BLaER1 treated with 17β-estradiol and CSF1 and Interleukin-3, amounts not matched to agents 10 nM and 100 nM (cell line): ENCODE measurements at regions not wholly inside any gene's neighbourhood (a gene's known extent, or its start where the extent isn't known, plus 50 kb on each side); places are given as distances from the start of the nearest gene placed in this dataset.

Source experiments
- H3K27ac ChIP-seq, 11 experiments: shearing (Covaris generic); formaldehyde crosslinking; 2 replicates each; pipeline ENCODE4 v1.8.1; 2022
- H3K27me3 ChIP-seq, 11 experiments: shearing (Covaris generic); formaldehyde crosslinking; 2 replicates each; pipeline ENCODE4 v1.8.1; 2022
- H3K36me3 ChIP-seq, 11 experiments: shearing (Covaris generic); formaldehyde crosslinking; 2 replicates each; pipeline ENCODE4 v1.8.1; 2022
- H3K4me1 ChIP-seq, 10 experiments: shearing (Covaris generic); formaldehyde crosslinking; 2 replicates each; pipeline ENCODE4 v1.8.1; 2022
- H3K4me2 ChIP-seq, 11 experiments: shearing (Covaris generic); formaldehyde crosslinking; 2 replicates each; pipeline ENCODE4 v1.8.1; 2022
- H3K4me3 ChIP-seq, 10 experiments: shearing (Covaris generic); formaldehyde crosslinking; 2 replicates each; pipeline ENCODE4 v1.8.1; 2022
- H3K9ac ChIP-seq, 11 experiments: shearing (Covaris generic); formaldehyde crosslinking; 2 replicates each; pipeline ENCODE4 v1.8.1; 2022
- H3K9me3 ChIP-seq, 11 experiments: shearing (Covaris generic); formaldehyde crosslinking; replicated peaks in 1 of 11; 2 replicates each; pipeline ENCODE4 v1.8.1; 2022
- H4K20me1 ChIP-seq, 11 experiments: shearing (Covaris generic); formaldehyde crosslinking; 2 replicates each; pipeline ENCODE4 v1.8.1; 2022
- Cebpa-rat ChIP-seq, 11 experiments: shearing (Covaris generic); IDR thresholded peaks; 2 replicates each; pipeline ENCODE4 v1.8.1; 2022

DNA sequence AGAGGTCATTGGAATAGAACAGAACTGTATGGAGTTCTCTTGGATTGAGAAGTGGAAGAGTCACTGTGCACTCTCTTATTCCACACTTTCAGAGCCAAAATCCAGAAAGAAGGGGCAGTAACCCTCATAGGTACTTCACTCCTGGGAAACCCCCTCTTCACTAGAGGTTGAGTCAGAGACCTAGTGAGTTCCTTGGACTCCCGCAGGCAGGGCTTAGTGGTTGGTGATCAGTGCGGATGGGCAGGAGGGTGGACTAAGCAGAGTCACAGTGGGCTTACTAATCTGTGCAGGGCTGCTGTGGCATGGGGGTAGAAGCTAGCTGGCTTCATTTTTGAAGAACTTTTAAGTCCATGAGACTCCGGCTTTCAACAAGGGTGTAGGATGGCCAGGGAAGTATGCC, 95.0 kb upstream of the MLN start:
- peaks cover 28 to 85% (median 65%) of the 10 kb centered on the region in 10 experiments for H3K4me1 ChIP-seq
- TF ChIP-seq Cebpa-rat (IDR thresholded peaks at IDR 0.05): no peak
- H3K36me3 ChIP-seq: no peaks in the 10 kb centered on the region
- H4K20me1 ChIP-seq: no peaks in the 10 kb centered on the region
- no peak overlapping the region for H3K4me2 ChIP-seq
- no peaks in the 10 kb centered on the region for H3K27me3 ChIP-seq
- H3K27ac ChIP-seq: no peak overlapping the region
- H3K9me3 ChIP-seq: no peaks in the 10 kb centered on the region
- H3K9ac ChIP-seq: no peak overlapping the region
- no peak overlapping the region for H3K4me3 ChIP-seq

DNA sequence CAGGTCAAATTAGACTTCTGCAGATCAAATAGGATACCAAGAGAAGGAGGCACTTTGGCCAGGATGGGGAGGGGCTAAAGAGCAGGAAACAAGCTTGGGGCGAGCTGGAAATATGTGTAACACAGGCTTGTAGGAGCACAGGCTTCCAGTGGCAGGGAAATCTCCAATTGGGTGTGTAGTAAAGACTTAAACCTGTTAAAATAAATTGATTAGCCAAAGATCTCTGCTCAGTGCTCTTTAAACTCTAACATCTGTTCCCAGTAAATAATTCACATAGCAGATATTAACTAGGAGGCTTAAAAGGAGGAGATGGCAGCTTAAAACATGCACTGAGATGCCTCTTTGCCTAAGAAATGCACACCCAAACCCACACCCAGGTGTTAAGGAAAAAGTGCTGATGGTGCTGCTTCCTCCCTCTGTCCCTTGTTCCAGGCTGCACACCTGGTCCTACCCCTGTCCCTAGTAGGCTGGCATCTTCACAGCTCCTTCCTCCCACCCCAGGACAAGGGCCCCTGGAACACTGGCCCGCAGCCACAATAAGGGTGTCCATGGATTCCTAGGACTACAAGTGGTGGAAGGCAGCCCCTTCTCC, 93.5 kb upstream of the MLN start:
- Histone ChIP-seq H4K20me1 (no peaks in the 10 kb centered on the region), H3K27me3 (no peaks in the 10 kb centered on the region), H3K4me3 (no peak overlapping the region), H3K4me2 (peak overlapping the region in 10 of 11 experiments; percentile 15 to 81 (median 68); a peak in 16 of 22 replicates), H3K27ac (no peak overlapping the region), H3K36me3 (no peaks in the 10 kb centered on the region), H3K9ac (no peak overlapping the region), H3K9me3 (no peaks in the 10 kb centered on the region), H3K4me1 (peaks cover 13 to 73% (median 50%) of the 10 kb centered on the region in 10 experiments)
- no peak for TF ChIP-seq Cebpa-rat (IDR thresholded peaks at IDR 0.05)

DNA sequence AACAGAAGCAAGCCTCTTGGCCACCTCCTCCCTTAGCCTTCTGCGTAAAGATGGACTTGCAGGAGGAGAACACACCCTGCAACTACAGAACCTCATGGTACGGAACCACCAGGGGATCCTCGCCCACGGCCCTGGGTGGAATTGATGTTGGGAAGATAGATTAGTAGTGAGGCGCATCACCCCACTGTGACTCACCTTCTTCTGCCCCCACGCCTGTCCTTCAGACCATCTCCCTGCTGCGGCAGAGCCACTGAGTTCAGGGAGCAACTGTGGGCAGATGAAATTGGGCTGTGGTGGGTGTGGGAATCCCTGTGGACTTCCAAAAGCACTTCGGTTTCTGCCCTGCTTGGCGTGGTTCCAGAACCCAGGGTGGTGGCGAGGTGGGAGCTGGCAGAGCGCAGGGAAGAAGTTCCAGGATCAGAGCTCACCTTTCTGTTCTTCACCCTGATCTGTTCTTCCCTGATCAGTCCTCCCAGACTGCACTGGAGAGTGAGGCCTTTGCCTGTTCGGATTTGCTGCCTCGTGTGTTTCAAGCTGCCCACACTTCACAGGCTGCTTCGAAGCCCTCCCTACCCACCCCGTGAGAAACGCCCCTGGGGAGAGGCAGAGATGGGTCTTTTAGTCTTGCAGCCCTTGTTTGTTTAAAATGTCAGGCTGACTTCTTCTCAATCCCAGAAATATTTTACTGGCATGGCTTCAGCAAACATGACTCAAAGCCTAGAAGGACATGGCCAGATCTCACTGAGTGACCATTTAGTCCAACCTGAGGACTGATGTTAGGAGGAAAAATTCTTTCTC, 92.8 kb upstream of the MLN start:
- no peaks in the 10 kb centered on the region for H3K36me3 ChIP-seq
- H3K4me2 ChIP-seq: peak overlapping the region in 10 of 11 experiments; percentile 25 to 81 (median 68); a peak in 20 of 22 replicates
- H3K27ac ChIP-seq: no peak overlapping the region
- no peaks in the 10 kb centered on the region for H3K9me3 ChIP-seq
- peak overlapping the region in 2 of 11 experiments; percentile 47 to 50; a peak in 1 of 22 replicates for H3K9ac ChIP-seq
- no peak for TF ChIP-seq Cebpa-rat (IDR thresholded peaks at IDR 0.05)
- H3K4me1 ChIP-seq: peaks cover 6 to 66% (median 43%) of the 10 kb centered on the region in 10 experiments; a peak in 18 of 20 replicates
- H3K27me3 ChIP-seq: no peaks in the 10 kb centered on the region
- no peak overlapping the region for H3K4me3 ChIP-seq
- H4K20me1 ChIP-seq: no peaks in the 10 kb centered on the region

DNA sequence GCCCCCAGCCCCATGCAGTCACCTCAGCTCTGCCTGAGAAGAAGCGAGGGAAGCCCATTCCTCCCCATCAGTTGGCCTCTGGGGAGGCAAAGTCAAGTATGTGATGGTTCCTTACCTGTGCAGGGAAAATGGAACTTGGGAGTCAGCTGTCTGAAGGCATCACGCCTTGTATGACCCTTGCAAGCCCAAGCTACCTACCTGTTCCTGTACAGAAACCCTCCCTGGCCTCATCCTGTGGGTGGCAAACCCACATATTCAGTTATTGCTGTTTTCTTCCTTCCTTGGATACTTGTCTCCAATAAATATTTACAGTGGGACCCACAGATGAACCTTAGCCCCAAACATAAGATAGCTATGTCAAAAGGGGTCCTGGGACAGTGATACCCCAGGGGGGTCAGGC, 92.2 kb upstream of the MLN start:
- Histone ChIP-seq H3K27me3 (no peaks in the 10 kb centered on the region), H4K20me1 (no peaks in the 10 kb centered on the region), H3K4me1 (peaks cover 6 to 60% (median 37%) of the 10 kb centered on the region in 10 experiments; a peak in 18 of 20 replicates), H3K27ac (no peak overlapping the region), H3K4me2 (peak overlapping the region in 10 of 11 experiments; percentile 16 to 81 (median 68); a peak in 19 of 22 replicates), H3K9ac (no peak overlapping the region), H3K4me3 (no peak overlapping the region), H3K9me3 (no peaks in the 10 kb centered on the region), H3K36me3 (no peaks in the 10 kb centered on the region)
- TF ChIP-seq Cebpa-rat (IDR thresholded peaks at IDR 0.05): no peak

DNA sequence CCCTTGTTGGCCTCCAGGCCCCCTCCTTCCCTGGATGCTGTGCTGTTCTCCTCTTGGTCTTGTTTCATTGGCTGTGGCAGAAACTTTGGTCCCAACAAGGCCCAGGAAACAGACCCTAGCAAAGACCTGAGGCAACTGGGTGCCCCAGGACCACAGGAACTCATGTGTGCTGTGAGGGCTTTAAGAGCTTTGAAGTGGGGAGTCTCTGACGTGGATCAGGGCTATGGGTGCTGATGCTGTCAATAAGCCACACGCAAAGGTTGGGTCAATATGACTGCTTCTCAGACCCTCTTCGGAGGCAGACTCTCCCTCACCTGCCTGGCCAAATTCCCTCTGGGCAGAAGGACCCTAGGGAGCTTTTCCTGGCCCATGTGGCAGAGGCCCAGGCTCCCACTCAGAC, 91.5 kb upstream of the MLN start:
- Histone ChIP-seq H3K4me1 (peaks cover 6 to 53% (median 30%) of the 10 kb centered on the region in 10 experiments; a peak in 18 of 20 replicates), H3K27ac (no peak overlapping the region), H3K4me3 (no peak overlapping the region), H3K9ac (no peak overlapping the region), H3K4me2 (peak overlapping the region in 7 of 11 experiments; percentile 48 to 81 (median 70); a peak in 10 of 22 replicates), H3K9me3 (no peaks in the 10 kb centered on the region), H4K20me1 (no peaks in the 10 kb centered on the region), H3K27me3 (no peaks in the 10 kb centered on the region), H3K36me3 (no peaks in the 10 kb centered on the region)
- no peak for TF ChIP-seq Cebpa-rat (IDR thresholded peaks at IDR 0.05)

DNA sequence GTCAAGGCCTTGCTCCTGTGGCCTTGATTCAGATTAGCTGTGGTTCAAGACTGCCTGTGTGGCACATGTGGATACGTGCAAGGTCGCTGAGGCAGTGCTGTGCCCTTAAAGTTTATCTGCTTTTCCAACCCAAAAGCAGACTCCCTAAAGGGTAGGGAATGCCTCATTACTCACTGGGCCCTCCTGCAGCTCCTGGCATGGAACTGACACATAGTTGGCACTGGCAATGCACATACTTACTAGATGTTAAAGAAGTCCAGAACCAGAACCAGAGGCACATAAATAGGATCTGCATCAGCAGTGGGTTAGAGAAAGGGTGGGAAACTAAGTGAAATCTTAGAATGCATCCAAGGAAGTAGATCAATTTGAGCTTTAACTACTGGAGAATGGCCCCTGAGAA, 90.6 kb upstream of the MLN start:
- Histone ChIP-seq H4K20me1 (no peaks in the 10 kb centered on the region), H3K9ac (no peak overlapping the region), H3K4me1 (peaks cover 6 to 44% (median 27%) of the 10 kb centered on the region in 10 experiments; a peak in 18 of 20 replicates), H3K36me3 (no peaks in the 10 kb centered on the region), H3K9me3 (no peaks in the 10 kb centered on the region), H3K27me3 (no peaks in the 10 kb centered on the region), H3K4me2 (peak overlapping the region in 5 of 11 experiments; percentile 0 to 51 (median 7); a peak in 6 of 22 replicates), H3K27ac (no peak overlapping the region), H3K4me3 (no peak overlapping the region)
- TF ChIP-seq Cebpa-rat (IDR thresholded peaks at IDR 0.05): no peak

DNA sequence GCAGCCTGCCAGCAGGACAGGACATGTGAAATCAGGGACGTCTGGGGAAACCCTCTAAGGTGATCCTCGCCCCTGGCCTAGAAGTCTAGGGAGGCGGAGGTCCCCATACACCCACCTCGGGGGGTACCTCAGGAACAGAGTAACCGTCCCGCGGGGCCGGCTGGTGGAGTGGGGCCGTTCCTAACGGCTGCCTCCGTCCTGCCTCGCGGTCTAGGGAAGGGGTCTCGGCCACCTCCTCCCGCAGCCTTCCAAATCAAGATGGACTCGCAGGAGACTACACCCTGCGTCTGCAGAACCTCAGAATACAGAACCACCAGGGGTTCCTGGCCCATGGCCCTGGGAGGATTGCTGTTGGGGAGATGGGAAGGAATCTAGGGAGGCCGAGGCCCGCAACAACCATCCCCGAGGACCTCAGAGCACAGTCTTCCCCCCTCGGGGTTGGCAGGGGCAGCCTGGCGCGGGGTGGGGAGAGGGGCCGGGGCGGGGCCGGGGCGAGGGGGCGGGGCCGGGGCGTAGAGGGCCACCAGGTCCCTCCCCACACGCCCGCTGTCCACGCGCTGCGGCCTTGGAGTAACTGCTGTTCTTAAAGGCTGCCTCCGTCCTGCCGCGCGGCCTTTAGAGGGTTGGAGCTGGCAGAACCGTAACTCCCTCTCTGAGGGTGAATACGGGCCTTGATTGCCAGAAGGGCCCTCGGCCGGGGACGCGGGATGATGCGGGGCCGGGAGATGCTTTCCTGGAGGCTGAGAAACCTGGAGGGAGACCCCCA, 89.0 kb upstream of the MLN start:
- Histone ChIP-seq H3K9me3 (no peaks in the 10 kb centered on the region), H3K9ac (no peak overlapping the region), H3K4me2 (no peak overlapping the region), H3K27me3 (no peaks in the 10 kb centered on the region), H3K27ac (no peak overlapping the region), H3K4me3 (no peak overlapping the region), H3K4me1 (peaks cover 6 to 42% (median 26%) of the 10 kb centered on the region in 10 experiments; a peak in 18 of 20 replicates), H3K36me3 (no peaks in the 10 kb centered on the region), H4K20me1 (no peaks in the 10 kb centered on the region)
- TF ChIP-seq Cebpa-rat (IDR thresholded peaks at IDR 0.05): no peak

DNA sequence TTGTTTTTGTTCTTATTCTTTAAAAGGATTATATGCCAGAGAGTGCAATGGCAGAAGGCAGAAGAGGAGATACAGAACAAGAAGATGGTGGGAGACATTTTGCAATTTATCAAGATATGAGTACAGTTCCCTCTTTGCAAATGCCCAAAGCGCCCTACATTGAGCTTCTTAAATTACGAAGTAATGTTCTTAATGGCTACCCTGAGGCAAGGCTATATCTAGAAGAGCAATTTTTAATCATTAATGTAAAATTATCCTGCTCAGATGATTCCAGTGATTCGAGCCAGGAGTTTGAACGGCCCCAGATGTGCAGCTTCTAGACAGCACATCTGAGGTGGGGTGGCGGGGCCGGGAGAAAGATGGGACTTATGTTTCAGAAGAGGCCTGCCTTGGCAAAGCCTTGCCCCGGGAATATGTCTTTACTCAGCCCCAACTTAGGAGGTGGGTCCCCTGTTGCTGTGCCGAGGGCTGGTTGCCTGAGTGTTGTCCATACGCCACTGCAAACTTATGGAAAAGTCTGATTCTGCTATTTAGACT, 84.9 kb upstream of the MLN start:
- Histone ChIP-seq H3K4me1 (peaks cover 0 to 6% (median 0%) of the 10 kb centered on the region in 10 experiments; a peak in 5 of 20 replicates), H4K20me1 (no peaks in the 10 kb centered on the region), H3K9ac (no peak overlapping the region), H3K36me3 (no peaks in the 10 kb centered on the region), H3K4me3 (no peak overlapping the region), H3K9me3 (no peaks in the 10 kb centered on the region), H3K27me3 (no peaks in the 10 kb centered on the region), H3K27ac (no peak overlapping the region), H3K4me2 (no peak overlapping the region)
- no peak for TF ChIP-seq Cebpa-rat (IDR thresholded peaks at IDR 0.05)

DNA sequence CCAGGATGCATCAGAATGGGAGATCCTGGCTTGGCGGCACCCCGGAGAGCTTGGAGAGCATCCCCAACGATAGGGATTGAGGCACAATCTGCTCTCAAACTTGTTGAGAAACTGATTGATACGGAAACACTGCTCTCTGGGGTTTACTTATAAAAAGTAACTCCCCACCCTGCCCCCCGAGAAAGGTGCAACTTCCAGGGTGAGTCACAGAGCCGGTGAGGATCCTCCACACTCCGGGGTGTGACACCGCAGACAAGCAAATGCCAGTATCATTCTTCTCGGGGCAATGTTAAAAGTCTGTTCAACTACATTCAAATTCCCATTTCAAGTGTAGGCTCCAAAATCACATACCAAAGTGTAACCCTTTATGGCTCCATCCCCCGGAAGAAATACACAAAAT, 84.4 kb upstream of the MLN start:
- H3K4me2 ChIP-seq: no peak overlapping the region
- H3K27ac ChIP-seq: no peak overlapping the region
- TF ChIP-seq Cebpa-rat (IDR thresholded peaks at IDR 0.05): no peak
- H3K4me3 ChIP-seq: no peak overlapping the region
- H3K4me1 ChIP-seq: peaks cover 0 to 6% (median 0%) of the 10 kb centered on the region in 10 experiments; a peak in 4 of 20 replicates
- no peaks in the 10 kb centered on the region for H3K27me3 ChIP-seq
- no peak overlapping the region for H3K9ac ChIP-seq
- H3K9me3 ChIP-seq: no peaks in the 10 kb centered on the region
- H3K36me3 ChIP-seq: no peaks in the 10 kb centered on the region
- no peaks in the 10 kb centered on the region for H4K20me1 ChIP-seq
